PFSK-1 (cell line): ENCODE measurements at regions not wholly inside any gene's neighbourhood (a gene's known extent, or its start where the extent isn't known, plus 50 kb on each side); places are given as distances from the start of the nearest gene placed in this dataset.

Source experiments
- FOXP2 ChIP-seq: optimal IDR thresholded peaks from 2 replicates; pipeline ENCODE3; 2011; ENCODE audit warnings: borderline replicate concordance, control low read depth, inconsistent platforms; ENCODE audit not compliant: insufficient read depth; ENCODE audit errors: extremely low read length, extremely low read depth
- POLR2AphosphoS5 ChIP-seq: IDR thresholded peaks from 2 replicates; pipeline ENCODE4 v1.6.1; 2012; ENCODE audit warnings: low read depth, mild to moderate bottlenecking, control low read depth, low read length, moderate library complexity
- SIN3A ChIP-seq: IDR thresholded peaks from 2 replicates; pipeline ENCODE4 v1.6.1; 2012; ENCODE audit warnings: mild to moderate bottlenecking, low read length, moderate library complexity, borderline replicate concordance; ENCODE audit not compliant: insufficient read depth
- TAF1 ChIP-seq: IDR thresholded peaks from 2 replicates; pipeline ENCODE4 v1.6.1; 2012; ENCODE audit warnings: low read length, control low read depth, borderline replicate concordance; ENCODE audit not compliant: insufficient read depth
- TF ChIP-seq, protein P1 (sequence below), 2 experiments: IDR thresholded peaks; 2 replicates each; pipeline versions ENCODE4 v1.6.1 to v1.8.0; 2011 to 2012; ENCODE audit warnings: low read depth in 2 of 2, low read length in 2 of 2, control low read depth in 1 of 2, inconsistent platforms in 1 of 2, mild to moderate bottlenecking in 1 of 2, moderate library complexity in 1 of 2; ENCODE audit not compliant: insufficient read depth in 1 of 2

DNA sequence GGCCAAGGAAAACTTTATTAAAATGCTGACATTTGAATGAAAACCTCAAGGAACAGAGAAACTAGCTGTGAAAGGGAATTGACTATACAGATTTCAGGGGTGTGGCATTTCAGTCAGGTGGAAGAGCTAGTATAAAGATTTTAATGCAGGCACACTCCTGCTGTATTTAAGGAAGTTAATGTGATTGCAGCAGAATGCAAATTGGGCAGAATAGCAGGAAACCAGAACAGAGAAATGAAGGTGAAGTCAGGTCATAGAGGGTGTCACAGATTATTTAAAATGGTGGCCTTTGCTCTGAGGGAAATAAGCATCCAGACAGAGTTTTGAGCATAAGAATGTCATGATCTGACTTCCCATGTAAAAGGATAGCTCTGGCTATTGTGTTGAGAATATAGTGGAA, 898.1 kb upstream of the WWC1 start:
- TF ChIP-seq TAF1 = no peak
- TF ChIP-seq, protein P1, sequence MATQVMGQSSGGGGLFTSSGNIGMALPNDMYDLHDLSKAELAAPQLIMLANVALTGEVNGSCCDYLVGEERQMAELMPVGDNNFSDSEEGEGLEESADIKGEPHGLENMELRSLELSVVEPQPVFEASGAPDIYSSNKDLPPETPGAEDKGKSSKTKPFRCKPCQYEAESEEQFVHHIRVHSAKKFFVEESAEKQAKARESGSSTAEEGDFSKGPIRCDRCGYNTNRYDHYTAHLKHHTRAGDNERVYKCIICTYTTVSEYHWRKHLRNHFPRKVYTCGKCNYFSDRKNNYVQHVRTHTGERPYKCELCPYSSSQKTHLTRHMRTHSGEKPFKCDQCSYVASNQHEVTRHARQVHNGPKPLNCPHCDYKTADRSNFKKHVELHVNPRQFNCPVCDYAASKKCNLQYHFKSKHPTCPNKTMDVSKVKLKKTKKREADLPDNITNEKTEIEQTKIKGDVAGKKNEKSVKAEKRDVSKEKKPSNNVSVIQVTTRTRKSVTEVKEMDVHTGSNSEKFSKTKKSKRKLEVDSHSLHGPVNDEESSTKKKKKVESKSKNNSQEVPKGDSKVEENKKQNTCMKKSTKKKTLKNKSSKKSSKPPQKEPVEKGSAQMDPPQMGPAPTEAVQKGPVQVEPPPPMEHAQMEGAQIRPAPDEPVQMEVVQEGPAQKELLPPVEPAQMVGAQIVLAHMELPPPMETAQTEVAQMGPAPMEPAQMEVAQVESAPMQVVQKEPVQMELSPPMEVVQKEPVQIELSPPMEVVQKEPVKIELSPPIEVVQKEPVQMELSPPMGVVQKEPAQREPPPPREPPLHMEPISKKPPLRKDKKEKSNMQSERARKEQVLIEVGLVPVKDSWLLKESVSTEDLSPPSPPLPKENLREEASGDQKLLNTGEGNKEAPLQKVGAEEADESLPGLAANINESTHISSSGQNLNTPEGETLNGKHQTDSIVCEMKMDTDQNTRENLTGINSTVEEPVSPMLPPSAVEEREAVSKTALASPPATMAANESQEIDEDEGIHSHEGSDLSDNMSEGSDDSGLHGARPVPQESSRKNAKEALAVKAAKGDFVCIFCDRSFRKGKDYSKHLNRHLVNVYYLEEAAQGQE (IDR thresholded peaks at IDR 0.05; ENCODE audit: insufficient read depth in 1 of 2, low read depth in 2 of 2, low read length in 2 of 2) = no peak
- no peak for TF ChIP-seq POLR2AphosphoS5
- TF ChIP-seq SIN3A = no peak
- TF ChIP-seq FOXP2 = no peak

DNA sequence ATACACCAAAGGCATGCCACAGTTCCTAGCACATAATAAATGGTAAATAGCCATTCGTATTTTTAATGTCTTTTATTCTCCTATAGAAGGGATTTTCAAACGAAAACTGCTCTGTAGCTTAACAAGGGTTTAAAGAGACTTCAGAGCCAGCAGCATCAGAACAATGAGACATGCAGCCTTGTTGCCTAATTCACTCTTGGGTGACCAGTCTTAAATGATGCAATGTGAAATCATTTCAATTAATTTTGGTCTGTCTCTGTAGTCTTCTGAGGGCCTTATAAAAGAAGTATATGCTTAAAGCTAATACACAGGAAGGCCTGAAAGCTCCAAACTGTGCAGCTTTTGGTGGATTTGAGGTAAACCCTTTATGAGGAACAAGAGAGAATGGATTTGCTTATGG, 888.8 kb upstream of the WWC1 start:
- TF ChIP-seq, protein P1 (IDR thresholded peaks at IDR 0.05; ENCODE audit: insufficient read depth in 1 of 2, low read depth in 2 of 2, low read length in 2 of 2) = no peak
- TF ChIP-seq SIN3A (no peak), POLR2AphosphoS5 (no peak), FOXP2 (no peak), TAF1 (no peak)

DNA sequence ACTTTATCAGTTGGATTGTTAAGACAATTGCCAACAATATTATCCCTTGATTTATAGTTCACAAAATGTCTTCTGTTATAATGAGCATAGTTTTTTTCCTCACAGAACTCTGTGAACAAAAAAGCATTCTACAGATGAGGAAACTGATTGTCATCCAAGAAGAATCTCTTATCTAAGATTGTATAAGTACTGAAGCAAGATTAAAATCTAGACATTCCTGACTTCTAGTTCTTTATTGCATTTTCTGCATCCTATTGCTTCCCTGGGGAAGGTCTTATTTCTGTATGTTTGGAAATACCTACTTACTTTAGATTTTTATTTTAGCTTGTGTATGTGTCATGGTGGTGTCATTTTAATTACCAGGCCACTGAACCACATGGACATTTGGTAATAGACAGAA, 884.9 kb upstream of the WWC1 start:
- TF ChIP-seq TAF1 (no peak), SIN3A (no peak), POLR2AphosphoS5 (no peak), FOXP2 (no peak)
- TF ChIP-seq, protein P1 (IDR thresholded peaks at IDR 0.05; ENCODE audit: insufficient read depth in 1 of 2, low read depth in 2 of 2, low read length in 2 of 2) = no peak

DNA sequence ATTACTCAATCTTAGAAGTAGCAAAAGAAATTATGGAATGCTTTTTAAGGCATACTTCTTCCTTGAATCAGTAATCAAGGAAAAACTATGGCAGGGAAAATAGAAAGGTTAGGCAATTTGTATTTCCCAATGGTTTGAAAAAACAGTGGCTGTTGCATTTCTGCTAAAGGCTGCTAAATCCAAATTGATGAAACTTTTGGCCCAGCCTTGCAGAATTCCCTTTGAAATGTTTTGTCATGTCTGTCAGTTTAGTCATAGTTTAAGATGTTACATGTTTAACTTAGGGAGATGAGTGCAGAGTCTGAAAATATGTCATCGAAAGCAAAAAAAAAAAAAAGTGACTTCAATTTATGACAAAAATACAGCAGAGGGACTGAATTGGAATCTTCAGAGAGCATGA, 878.9 kb upstream of the WWC1 start:
- TF ChIP-seq TAF1 (no peak), POLR2AphosphoS5 (no peak), FOXP2 (no peak), SIN3A (no peak)
- TF ChIP-seq, protein P1 (IDR thresholded peaks at IDR 0.05; ENCODE audit: insufficient read depth in 1 of 2, low read depth in 2 of 2, low read length in 2 of 2) = no peak

DNA sequence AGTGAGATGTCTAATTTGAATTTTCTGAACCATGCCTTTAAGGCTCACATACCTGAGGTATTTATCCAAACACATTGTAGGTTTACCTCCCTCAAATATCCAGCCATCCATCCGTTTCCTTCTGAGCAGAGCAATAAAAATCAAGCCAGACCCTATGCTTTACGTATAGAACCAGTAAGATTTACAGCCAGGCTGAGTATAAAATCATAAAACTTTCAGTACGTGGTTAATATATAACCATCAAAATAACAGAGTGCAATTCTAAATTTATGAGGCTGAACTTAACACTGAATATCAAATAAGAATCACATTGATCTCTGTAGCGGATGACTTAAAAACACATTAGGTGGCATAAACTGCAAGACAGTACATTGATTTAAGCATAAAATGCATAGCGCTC, 877.9 kb upstream of the WWC1 start:
- no peak for TF ChIP-seq POLR2AphosphoS5
- no peak for TF ChIP-seq TAF1
- no peak for TF ChIP-seq FOXP2
- TF ChIP-seq SIN3A = no peak
- TF ChIP-seq, protein P1 (IDR thresholded peaks at IDR 0.05; ENCODE audit: insufficient read depth in 1 of 2, low read depth in 2 of 2, low read length in 2 of 2) = no peak
